ENCODE measurements at regions not wholly inside any gene's neighbourhood (a gene's known extent, or its start where the extent isn't known, plus 50 kb on each side); places are given as distances from the start of the nearest gene placed in this dataset.

DNA sequence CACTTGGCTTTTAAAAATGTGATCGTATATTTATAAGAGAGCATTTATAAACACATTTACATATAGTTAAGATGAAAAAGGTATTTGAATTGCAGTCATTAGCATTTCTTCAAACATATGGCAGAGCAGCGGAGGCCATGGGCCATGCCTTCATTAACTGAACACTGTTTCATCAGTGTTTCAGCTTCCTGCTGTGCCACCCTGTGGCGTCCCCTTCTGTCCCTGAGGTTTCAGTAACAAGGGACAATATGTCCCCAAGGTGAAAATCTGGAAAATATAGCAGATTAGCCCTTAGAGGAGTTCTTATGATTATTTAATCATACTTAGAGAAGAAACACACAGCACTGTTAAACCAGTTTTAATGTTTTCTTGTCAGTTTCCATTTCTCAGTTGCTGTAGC lies 577.8 kb downstream of the ETV1 start:
- TF ChIP-seq, protein P1, sequence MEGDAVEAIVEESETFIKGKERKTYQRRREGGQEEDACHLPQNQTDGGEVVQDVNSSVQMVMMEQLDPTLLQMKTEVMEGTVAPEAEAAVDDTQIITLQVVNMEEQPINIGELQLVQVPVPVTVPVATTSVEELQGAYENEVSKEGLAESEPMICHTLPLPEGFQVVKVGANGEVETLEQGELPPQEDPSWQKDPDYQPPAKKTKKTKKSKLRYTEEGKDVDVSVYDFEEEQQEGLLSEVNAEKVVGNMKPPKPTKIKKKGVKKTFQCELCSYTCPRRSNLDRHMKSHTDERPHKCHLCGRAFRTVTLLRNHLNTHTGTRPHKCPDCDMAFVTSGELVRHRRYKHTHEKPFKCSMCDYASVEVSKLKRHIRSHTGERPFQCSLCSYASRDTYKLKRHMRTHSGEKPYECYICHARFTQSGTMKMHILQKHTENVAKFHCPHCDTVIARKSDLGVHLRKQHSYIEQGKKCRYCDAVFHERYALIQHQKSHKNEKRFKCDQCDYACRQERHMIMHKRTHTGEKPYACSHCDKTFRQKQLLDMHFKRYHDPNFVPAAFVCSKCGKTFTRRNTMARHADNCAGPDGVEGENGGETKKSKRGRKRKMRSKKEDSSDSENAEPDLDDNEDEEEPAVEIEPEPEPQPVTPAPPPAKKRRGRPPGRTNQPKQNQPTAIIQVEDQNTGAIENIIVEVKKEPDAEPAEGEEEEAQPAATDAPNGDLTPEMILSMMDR (IDR thresholded peaks at IDR 0.05; ENCODE audit: low read depth, low read length, missing input control) = no peak
- TF ChIP-seq TAF1 (conservative IDR thresholded peaks at IDR 0.05) (no peak), EGR1 (IDR thresholded peaks at IDR 0.05; ENCODE audit: low read depth in 2 of 2) (no peak), RXRA (IDR thresholded peaks at IDR 0.05) (no peak), RAD21 (IDR thresholded peaks at IDR 0.05) (no peak), SP1 (IDR thresholded peaks at IDR 0.05) (no peak)
- TF ChIP-seq, protein P2, sequence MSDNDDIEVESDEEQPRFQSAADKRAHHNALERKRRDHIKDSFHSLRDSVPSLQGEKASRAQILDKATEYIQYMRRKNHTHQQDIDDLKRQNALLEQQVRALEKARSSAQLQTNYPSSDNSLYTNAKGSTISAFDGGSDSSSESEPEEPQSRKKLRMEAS (IDR thresholded peaks at IDR 0.05) = no peak
- TF ChIP-seq, protein P3, sequence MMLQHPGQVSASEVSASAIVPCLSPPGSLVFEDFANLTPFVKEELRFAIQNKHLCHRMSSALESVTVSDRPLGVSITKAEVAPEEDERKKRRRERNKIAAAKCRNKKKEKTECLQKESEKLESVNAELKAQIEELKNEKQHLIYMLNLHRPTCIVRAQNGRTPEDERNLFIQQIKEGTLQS (IDR thresholded peaks at IDR 0.05) = no peak
- TF ChIP-seq, protein P4, sequence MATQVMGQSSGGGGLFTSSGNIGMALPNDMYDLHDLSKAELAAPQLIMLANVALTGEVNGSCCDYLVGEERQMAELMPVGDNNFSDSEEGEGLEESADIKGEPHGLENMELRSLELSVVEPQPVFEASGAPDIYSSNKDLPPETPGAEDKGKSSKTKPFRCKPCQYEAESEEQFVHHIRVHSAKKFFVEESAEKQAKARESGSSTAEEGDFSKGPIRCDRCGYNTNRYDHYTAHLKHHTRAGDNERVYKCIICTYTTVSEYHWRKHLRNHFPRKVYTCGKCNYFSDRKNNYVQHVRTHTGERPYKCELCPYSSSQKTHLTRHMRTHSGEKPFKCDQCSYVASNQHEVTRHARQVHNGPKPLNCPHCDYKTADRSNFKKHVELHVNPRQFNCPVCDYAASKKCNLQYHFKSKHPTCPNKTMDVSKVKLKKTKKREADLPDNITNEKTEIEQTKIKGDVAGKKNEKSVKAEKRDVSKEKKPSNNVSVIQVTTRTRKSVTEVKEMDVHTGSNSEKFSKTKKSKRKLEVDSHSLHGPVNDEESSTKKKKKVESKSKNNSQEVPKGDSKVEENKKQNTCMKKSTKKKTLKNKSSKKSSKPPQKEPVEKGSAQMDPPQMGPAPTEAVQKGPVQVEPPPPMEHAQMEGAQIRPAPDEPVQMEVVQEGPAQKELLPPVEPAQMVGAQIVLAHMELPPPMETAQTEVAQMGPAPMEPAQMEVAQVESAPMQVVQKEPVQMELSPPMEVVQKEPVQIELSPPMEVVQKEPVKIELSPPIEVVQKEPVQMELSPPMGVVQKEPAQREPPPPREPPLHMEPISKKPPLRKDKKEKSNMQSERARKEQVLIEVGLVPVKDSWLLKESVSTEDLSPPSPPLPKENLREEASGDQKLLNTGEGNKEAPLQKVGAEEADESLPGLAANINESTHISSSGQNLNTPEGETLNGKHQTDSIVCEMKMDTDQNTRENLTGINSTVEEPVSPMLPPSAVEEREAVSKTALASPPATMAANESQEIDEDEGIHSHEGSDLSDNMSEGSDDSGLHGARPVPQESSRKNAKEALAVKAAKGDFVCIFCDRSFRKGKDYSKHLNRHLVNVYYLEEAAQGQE (IDR thresholded peaks at IDR 0.05) = no peak

Data from liver (tissue), 3 donors.